ENCODE measurements at regions not wholly inside any gene's neighbourhood (a gene's known extent, or its start where the extent isn't known, plus 50 kb on each side); places are given as distances from the start of the nearest gene placed in this dataset.
A peak's percentile ranks its signal among the peaks of the same experiment; 100 is the strongest.

DNA sequence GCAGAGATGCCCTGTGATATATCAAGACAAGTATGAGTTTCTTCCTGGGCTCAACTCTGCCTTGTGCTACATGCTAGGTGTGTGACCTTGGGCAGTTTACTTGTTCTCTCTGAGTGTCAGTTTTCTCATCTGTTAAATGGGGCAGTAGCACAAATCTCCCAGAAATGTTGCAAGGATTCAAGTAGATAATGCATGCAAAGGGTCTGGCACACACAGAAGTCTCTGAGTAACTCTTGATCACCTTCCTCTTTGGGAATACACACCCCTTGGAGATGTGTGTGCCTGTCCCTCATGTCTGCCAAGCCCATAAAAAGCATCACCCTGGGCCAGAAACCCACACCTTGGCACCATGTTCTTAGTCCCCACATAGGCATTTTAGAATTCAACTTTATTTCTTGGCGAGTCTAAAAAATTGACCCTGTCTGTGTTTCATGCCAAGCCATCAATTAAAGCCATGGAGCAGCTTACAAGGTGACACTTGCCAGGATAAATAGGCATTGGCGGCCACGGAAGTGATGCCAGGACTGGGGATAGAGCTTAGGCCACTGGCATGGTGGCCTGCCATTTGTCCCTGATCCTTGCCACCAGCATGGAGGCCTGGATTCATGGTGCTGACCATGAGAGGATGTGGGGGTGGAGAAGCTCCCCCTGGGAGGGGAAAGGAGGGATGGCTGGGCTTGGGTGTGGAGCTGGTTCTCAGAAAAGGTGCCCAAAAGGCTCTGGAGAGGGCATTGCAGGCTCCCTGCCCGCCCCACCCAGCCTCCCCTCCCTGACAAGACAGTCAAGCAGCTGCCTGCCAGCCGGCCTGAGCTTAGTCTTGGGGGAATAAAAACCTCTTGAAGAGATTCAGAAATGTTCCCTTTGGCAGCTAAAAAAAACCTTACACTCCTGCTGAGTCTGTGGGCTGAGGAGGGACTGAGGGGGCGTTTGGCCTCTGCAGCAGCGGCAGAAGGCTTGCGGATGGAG is 118.0 kb upstream of the IPO9 start:
- DNase-seq: peak; percentile 41

DNA sequence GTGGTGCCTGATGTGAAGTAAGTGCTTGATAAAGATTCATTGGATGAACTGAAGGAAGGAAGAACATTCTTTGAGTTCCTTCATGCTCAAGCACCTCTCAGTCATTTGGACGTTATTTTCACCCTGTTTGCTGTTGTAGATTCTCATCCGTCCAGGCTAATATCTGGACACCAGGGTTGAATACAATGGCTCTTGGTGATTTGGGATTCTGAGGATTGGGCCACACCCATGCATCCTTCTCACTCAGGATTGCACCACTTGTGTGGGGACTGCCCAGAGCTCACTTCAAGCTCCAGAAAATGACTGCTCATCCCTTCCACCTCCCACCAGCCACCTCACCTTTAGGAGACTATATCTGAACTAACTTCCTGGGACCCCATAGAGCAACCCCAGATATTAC is 117.1 kb upstream of the IPO9 start:
- DNase-seq: no peak

DNA sequence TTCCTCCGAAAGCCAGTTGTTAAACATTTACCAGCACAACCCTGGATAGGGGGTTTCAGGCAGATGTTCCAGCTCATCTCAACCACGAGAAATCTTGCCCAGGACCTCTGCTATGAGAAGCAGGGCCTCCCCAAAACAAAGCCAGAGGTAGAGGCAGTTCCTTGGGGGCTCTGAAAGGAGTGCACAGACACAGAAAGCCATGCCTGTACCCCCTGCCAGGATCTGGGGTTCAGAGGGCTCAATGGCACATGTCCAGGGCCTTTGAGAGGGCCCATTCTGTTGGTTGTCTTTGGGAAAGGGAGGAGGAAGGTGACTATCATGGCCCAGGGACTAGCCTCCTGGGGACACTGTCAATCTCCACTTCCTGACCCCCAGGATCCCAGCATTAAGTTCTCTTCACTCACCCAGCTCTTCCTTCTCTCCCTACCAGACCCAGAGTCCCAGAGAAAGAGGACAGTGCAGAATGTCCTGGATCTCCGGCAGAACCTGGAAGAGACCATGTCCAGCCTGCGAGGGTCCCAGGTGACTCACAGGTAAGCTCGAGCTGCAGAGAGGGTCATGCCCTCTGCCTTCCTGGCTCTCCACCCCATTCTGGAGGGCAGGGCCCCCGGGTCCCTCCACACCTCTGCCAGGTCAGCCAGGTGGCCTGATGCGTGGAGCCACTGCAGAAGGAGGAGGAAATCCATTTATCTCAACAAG is 116.4 kb upstream of the IPO9 start:
- no peak for DNase-seq

DNA sequence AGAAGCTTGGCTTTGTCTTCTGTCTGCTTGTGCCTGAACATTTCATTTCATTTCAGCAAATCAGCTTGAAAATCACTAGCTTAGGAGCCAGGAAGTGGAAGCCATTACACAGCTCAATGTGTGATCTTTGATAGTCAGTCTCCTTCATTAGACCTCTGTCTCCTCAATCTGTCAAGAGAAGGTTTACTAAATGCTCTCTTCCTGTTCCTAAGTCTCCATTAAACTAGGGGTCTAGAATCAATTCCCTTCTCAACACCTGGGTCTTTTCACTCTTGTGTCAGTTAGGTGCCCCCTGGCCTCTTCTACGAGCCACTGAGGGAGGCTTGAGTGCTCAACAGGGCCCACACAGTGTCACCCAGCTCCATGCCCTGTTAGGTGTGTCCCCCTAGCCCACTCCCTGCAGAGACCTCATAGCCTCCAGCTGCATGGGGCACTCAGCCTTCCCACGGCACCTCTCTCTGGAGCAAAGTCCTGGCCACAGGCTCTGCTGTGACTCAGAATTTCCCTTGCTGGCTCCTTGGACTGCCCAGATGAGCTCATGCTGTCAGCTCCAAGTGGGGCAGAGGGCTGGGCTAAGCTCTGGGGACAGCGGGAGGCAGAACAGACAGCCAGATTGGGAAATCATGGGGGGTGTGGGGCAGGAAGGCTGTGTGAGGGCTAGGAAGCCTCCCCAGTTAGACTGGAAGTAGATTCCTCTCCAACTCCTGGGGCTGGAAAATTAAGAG is 115.7 kb upstream of the IPO9 start:
- peak; percentile 71 for DNase-seq

DNA sequence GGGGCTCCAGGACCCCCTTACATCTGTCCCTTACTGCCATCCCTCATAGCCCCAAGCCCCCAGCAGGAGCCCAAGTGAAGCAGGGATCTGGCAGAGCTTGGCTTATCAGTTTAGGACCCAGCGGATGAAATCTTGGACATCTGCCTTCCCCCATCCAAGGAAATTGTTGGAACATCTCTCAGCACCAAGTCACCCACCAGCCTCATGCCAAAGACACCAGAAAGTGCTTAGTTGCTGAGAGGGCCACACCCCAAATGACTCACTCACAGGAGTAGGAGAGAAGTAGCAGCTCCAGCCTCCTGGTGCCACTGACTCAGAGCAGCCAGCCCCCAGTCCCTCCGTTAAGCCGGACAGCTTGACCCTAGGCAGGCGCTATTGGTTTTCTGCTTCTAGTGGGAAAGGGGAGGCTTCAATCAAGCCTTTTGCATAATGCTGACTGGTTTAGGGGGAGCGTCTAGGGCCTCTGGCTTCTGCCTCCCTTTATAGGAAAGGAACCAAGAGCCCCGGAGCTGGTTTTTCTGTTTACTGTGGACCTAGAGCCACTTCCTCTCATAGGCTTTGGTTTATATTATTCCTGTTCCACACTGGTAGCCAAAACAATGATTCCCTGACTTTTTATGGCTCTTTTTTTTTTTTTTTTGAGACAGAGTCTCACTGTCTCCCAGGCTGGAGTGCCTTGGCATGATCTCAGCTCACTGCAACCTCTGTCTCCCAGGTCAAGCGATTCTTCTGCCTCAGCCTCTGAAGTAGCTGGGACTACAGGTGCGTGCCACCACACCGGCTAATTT is 114.2 kb upstream of the IPO9 start:
- DNase-seq: peak; percentile 75

DNA sequence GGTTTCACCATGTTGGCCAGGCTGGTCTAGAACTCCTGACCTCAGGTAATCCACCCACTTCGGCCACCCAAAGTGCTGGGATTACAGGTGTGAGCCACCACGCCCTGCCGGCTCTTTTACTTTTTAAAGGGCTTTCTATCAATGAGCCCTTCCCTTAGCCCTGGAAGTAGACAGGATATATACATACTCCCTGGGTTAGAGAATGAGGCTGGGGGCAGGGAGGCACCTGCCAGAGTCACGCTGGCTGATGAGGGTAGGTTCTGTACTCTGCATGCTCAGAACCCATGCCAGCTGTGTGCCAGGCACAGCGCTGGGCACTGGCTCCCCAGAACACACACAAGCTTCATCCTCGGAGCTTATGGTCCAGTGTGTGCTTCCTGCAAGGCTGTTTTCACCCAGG is 113.6 kb upstream of the IPO9 start:
- DNase-seq: no peak

DNA sequence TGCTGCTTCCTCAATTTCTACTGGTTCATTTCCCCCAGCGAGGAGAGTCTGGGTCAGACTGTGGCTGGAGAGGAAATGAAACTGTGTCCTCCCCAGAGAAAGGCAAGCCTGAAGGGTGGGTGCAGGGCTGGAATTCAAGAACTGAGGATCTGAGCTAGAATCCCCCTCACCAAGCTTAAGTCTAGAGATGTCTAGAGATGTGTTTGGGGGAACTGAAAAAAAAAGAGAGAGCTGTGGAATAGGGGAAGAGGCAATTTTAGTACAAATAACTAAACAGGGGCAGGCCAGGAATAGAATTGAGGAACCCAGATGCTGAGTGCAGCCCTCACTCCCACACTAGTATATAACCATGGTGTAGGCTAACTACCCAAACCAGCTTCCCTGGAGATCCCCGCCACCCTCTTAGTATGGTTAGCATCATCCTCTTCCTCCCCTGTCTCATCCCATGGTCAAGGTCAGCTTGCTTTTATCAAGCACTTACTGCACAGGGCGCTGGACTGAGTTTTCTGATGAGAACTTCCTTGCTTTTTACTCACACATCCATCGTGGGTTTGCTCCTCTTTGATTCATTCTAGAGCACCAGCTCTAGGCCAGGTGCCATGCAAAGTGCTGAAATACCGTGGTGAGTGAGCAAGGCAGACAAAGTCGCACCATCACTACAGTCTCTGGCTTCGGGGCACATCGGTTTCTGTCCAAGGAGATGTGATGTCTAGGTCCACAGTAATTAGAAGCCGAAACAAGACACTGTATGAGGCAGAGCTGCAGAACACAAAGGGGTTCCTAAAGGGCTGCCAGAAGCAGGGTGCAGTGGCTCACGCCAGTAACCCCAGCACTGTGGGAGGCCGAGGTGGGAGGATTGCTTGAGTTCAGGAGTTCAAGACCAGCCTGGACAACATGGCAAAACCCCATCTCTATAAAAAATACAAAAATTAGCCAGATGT is 112.9 kb upstream of the IPO9 start:
- no peak for DNase-seq

DNA sequence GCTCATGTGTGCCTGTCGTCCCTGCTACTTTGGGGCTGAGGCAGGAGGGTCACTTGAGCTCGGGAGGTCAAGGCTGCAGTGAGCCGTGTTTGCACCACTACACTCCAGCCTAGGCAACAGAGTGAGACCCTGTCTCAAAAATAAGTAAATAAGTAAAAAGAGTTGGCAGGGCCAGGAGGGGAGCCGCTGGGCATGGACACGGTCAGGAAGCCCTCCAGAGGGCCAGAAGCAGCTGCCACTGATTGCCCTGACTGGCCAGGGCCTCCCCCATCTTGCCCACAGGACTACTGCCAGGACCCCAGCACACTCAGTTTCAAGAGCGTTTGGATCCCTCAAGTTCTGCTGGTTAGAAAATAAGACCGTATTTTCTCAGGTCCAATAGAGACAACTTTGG is 112.2 kb upstream of the IPO9 start:
- no peak for DNase-seq

DNA sequence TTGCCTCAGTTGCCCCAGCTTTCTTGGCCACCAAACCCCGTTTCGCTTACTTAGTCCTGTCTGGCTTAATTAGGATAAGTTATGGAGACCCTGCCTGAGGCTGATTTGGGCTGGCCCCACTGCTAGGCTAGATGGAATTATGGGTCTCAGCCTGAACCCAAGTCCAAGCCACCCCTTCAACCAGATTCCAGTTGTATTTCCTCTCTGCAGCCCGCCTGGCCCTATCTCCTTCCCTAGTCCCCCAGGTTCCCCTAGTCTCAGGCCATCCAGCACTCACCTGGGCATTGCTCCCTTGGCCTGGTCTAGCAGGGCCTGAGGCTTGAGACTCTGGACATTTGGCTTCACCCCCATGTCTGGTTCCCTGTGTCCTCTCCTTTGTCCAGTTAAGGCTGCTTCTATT is 111.7 kb upstream of the IPO9 start:
- no peak for DNase-seq

DNA sequence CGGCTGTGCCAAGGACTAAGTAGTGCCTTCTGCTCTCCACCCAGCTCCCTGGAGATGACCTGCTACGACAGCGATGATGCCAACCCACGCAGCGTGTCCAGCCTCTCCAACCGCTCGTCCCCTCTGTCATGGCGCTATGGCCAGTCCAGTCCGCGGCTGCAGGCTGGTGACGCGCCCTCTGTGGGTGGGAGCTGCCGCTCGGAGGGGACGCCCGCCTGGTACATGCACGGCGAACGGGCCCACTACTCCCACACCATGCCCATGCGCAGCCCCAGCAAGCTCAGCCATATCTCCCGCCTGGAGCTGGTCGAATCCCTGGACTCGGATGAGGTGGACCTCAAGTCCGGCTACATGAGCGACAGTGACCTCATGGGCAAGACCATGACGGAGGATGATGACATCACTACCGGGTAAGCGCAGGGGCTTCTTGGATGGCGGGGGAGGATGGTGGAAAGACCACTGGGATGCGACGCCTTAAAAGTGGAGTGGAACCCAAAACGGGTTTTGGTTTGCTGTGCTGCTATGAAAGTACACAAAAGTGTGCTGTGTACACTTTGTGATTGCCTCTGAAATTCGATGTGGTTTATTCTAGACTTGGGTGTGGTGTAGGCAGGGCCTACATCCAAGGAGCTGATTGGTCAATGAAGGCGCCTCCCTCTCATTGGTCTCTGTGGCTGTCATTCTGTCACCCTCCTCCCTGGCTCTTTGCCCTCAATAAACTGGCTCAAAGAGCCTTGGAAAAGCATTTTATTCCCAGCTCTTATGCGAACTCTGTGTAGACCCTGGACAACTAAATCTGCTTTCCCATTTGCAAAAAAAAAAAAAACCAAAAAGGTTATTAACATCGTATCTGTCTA is 110.4 kb upstream of the IPO9 start:
- DNase-seq: no peak

DNA sequence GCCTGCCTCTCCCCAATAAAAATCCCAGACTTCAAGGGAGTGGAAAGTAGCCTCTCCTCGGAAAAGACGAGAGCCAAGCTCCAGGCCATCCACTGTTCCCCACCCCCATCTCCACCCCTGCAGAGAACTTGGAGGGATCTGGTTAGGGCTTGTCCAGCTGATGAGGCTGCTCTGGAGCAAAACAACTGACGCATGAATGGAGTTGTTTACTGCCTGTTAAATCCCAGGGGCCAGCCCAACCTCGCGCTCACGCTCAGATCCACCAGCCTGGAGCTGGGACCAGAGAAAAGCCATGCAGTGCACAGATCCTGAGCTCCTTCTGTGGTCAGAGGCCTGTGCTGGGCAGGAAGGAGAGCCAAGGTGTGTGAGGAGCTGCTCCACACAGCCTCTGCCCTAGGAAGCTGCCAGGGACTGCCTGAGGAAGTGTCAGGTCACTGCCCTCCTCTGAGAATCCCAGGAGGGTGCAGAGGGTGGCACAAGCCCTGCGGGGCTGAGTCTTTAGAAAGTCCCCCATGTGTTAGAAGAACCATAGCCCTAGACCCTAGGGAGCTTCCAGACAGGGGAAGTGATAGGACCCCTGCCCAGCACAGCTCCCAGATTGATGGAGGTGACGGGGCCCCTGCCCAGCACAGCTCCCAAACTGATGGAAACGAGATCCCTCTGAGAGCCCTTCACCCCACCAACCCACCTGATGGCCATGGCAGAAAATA is 109.0 kb upstream of the IPO9 start:
- DNase-seq: peak; percentile 52

DNA sequence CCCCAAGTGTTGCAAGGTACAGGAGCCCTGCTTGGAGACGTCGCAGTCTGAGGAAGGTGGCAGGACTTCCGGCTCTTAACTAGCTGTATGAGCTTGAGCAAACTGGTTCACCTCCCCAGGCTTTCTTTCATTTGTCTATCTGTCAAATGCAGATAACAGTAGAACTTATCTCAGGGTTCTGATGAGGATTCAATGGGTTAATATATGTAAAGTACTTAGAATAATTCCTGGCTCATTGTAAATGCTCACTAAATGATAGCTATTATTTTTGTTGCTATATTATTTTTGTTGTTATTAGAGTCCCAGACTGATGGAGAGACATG is 108.5 kb upstream of the IPO9 start:
- no peak for DNase-seq

DNA sequence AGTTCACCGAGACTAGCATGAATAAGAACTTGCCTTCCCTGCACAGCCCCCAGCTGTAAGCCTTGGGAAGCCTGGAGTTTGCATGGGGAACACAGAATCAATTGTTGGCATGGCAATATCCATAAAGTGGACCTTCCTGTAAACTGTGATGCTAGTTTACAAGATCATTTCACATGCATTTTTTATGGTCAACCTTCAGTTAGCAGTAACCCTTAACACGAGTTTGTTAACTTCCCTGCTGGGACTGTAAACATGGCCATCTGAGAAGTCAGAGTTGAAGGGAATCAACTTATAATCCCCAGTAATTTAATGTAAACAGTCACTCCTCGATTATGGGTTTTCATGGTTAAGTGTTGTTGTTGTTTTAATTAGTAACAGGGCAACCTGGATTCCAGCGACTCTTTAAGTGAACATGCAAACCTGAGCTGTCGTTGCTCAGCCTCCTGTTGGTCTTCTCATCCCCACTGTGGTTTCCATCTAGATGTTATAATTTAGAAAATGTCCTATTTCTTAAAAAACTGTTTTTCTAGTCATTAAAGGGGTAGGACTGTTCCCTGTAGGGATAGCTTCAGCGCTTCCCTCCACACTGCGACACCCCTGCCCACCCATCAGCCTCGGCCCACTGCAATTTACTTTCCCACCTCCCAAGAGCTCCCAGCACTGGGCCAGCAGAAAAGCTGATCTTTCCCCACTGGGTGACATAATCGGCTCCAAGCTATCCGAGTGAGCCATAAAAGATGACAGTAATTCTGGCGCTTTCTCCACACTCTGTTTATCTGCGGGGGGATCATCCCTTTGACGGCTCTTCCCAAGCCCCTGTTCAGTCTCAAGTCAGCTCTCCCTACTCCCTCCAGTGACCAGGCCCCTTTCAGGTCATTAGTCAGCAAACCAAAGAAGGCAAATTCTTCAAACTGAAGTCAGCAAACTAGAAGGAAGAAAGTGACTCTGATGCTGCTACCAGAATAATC is 107.6 kb upstream of the IPO9 start:
- no peak for DNase-seq

DNA sequence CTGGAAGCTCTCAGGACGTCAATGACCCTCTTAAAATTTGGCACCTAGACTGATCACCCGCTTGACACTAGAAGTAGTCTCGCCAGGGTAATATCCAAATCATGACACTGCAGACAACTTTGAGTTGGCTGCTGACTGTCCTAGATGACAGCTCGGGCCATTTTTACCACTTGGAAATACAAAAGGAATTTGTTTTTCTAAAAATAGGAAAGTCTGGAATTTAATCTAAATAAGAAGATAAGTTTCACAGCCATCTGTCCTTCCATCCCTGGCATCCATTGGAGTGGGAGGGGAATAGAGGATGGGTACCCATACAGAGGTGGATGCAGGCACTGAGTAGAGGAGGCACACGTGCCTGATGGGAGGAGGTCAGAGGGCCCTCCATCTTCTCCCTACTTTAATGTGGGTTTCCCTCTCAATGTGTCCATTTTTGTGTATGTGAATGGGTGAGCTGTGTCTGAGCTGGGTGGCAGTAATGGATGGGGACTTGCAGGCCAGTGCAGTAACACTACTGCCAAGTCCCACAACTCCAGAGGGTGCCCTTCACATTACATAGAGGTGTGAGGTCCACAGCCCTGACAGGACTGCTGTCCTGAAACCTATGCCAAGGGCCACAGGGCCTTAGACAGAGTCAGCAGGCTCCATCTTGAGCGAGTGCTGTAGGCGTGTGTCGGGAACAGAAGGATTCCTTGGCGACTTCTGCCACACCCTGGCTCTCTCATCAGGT is 104.8 kb upstream of the IPO9 start:
- DNase-seq: no peak

DNA sequence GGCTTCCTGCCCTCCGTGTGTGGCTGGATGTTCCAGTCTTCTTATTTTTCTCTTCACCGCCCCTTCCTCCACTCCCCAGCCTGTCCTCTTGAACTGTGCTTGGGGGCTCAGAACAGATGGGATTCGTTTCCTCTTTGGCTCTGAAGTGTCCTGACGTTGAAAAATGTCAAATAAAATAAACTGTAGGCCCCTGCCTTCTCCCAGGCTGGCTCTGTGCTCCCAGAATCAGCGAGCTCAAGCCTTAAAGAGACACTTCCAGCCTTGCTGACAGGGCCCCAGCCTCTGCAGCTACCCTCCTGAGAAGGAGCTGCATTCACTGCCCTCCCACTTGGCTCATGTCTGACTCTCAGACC is 104.2 kb upstream of the IPO9 start:
- DNase-seq: no peak

DNA sequence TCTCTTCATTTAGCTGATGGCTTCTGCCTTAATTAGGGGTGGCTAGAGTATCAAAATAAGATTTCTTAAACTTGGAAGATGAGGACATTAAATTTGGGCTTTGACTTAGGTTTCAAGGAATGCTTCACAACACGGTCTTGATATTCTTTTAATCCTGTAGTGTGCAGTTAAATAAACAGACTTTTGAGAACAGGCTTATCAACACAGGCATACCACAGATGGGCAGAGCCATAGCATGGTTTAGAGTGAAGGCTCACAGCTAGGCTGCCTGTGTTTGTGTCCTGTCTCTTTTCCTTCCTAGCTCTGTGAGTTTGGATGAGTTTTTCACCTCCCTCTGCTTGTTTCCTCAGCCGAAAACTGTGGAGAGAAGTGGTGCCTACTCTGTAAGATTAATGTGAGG is 102.3 kb upstream of the IPO9 start:
- DNase-seq: no peak

DNA sequence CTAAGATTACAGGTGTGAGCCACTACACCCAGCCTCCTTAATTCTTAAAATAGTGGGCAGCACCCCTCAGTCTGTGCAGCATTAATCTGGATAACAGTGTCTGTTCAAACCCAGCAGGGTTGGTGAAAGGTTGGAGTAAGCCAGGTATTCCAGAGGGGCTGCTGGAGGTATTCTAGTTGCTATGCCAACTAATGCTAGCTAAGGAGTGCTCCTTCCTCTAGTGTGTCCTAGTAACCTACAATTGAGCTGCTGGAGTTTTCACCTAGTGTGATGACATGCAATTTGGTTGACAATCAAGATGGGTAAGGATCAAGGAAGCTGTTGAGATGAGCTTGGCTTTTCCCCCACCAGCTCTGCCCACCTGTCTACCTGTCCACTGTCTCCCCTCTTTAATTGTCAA is 100.2 kb upstream of the IPO9 start:
- no peak for DNase-seq

Data from occipital lobe (tissue), 1 donor.